ENCODE measurements at regions not wholly inside any gene's neighbourhood (a gene's known extent, or its start where the extent isn't known, plus 50 kb on each side); places are given as distances from the start of the nearest gene placed in this dataset.

GRCh38 chr14:42424501-42424900 lies 817.8 kb downstream of the LRFN5 start:
- CTCF ChIA-PET, result no interaction called here
- H4K20me1 ChIP-seq (replicated peaks; ENCODE audit: control insufficient read depth, extremely low read depth, insufficient read depth, low read length), result no peaks in the 10 kb centered on the region
- FAIRE-seq (no peak), DNase-seq (ENCODE audit: low read depth, low spot score) (no peak)
- H3K9me3 ChIP-seq (replicated peaks; ENCODE audit: control insufficient read depth, insufficient read depth, low read length), result no peaks in the 10 kb centered on the region
- no peaks in the 10 kb centered on the region for H3K79me2 ChIP-seq (ENCODE audit: control insufficient read depth, insufficient read depth, low read length)
- H3K36me3 ChIP-seq (ENCODE audit: control insufficient read depth in 2 of 2, extremely low read depth in 1 of 2, insufficient read depth in 2 of 2, low read length in 2 of 2), result no peaks in the 10 kb centered on the region
- no peak overlapping the region for H3K4me3 ChIP-seq (replicated peaks in 1 of 3; ENCODE audit: insufficient read depth in 1 of 3, low read depth in 1 of 3, low read length in 3 of 3)
- H3K27ac ChIP-seq (ENCODE audit: insufficient read depth, low read depth, low read length), result no peak overlapping the region
- H3K9ac ChIP-seq (replicated peaks; ENCODE audit: extremely low read depth, insufficient read depth, low read length), result no peak overlapping the region
- POLR2A ChIA-PET, result no interaction called here
- no peaks in the 10 kb centered on the region for H3K4me1 ChIP-seq (ENCODE audit: control insufficient read depth, extremely low read depth, insufficient read depth, low read length)
- no peak for TF ChIP-seq GATA2 (IDR thresholded peaks at IDR 0.05; ENCODE audit: insufficient read depth, insufficient read length, low read depth, low read length)
- TF ChIP-seq EZH2 (IDR thresholded peaks at IDR 0.05; ENCODE audit: borderline replicate concordance, low read depth, low read length, severe bottlenecking), result no peak
- no peak for TF ChIP-seq JUN (IDR thresholded peaks at IDR 0.05; ENCODE audit: borderline replicate concordance, insufficient read depth, insufficient read length, low read depth)
- no peak for TF ChIP-seq CTCF (IDR thresholded peaks at IDR 0.05; ENCODE audit: extremely low read depth in 1 of 2, insufficient read depth in 1 of 2, low read depth in 1 of 2, low read length in 2 of 2)
- dilution Hi-C loops (cut with MboI; ENCODE audit: extremely low pct_ligation_motif_present, low sequenced_read_pairs), result no loop called here
- BruUV-seq (replicated peaks), result no TSS peak
- H3K4me2 ChIP-seq (ENCODE audit: insufficient read depth, low read length), result no peak overlapping the region
- no peaks in the 10 kb centered on the region for H3K9me1 ChIP-seq (replicated peaks; ENCODE audit: control insufficient read depth, extremely low read depth, insufficient read depth, low read length)
- H3K27me3 ChIP-seq (ENCODE audit: control insufficient read depth in 2 of 2, insufficient read depth in 2 of 2, low read length in 2 of 2), result no peaks in the 10 kb centered on the region
- intact Hi-C loops (cut with micrococcal nuclease), result no loop called here
- H2AFZ ChIP-seq (ENCODE audit: low read depth, low read length), result no peak overlapping the region

GRCh38 chr14:42421377-42422078 lies 814.9 kb downstream of the LRFN5 start:
- dilution Hi-C loops (cut with MboI; ENCODE audit: extremely low pct_ligation_motif_present, low sequenced_read_pairs), result no loop called here
- no peak overlapping the region for H3K4me3 ChIP-seq (replicated peaks in 1 of 3; ENCODE audit: insufficient read depth in 1 of 3, low read depth in 1 of 3, low read length in 3 of 3)
- H3K79me2 ChIP-seq (ENCODE audit: control insufficient read depth, insufficient read depth, low read length), result no peaks in the 10 kb centered on the region
- no peak overlapping the region for H2AFZ ChIP-seq (ENCODE audit: low read depth, low read length)
- H3K9ac ChIP-seq (replicated peaks; ENCODE audit: extremely low read depth, insufficient read depth, low read length), result no peak overlapping the region
- no peak for FAIRE-seq
- H3K9me1 ChIP-seq (replicated peaks; ENCODE audit: control insufficient read depth, extremely low read depth, insufficient read depth, low read length), result no peaks in the 10 kb centered on the region
- CTCF ChIA-PET, result no interaction called here
- no TSS peak for BruUV-seq (replicated peaks)
- POLR2A ChIA-PET, result no interaction called here
- H3K4me1 ChIP-seq (ENCODE audit: control insufficient read depth, extremely low read depth, insufficient read depth, low read length), result no peaks in the 10 kb centered on the region
- intact Hi-C loops (cut with micrococcal nuclease), result no loop called here
- TF ChIP-seq JUN (IDR thresholded peaks at IDR 0.05; ENCODE audit: borderline replicate concordance, insufficient read depth, insufficient read length, low read depth) (no peak), FOS (IDR thresholded peaks at IDR 0.05; ENCODE audit: borderline replicate concordance, insufficient read depth, low read length) (no peak), GATA2 (IDR thresholded peaks at IDR 0.05; ENCODE audit: insufficient read depth, insufficient read length, low read depth, low read length) (no peak), EZH2 (IDR thresholded peaks at IDR 0.05; ENCODE audit: borderline replicate concordance, low read depth, low read length, severe bottlenecking) (no peak)
- no peaks in the 10 kb centered on the region for H3K36me3 ChIP-seq (ENCODE audit: control insufficient read depth in 2 of 2, extremely low read depth in 1 of 2, insufficient read depth in 2 of 2, low read length in 2 of 2)
- no peaks in the 10 kb centered on the region for H3K9me3 ChIP-seq (replicated peaks; ENCODE audit: control insufficient read depth, insufficient read depth, low read length)
- H3K4me2 ChIP-seq (ENCODE audit: insufficient read depth, low read length), result no peak overlapping the region
- H3K27ac ChIP-seq (ENCODE audit: insufficient read depth, low read depth, low read length), result no peak overlapping the region
- no peaks in the 10 kb centered on the region for H3K27me3 ChIP-seq (ENCODE audit: control insufficient read depth in 2 of 2, insufficient read depth in 2 of 2, low read length in 2 of 2)
- H4K20me1 ChIP-seq (replicated peaks; ENCODE audit: control insufficient read depth, extremely low read depth, insufficient read depth, low read length), result no peaks in the 10 kb centered on the region
- DNase-seq (ENCODE audit: low read depth, low spot score), result no peak

Measured in endothelial cell of umbilical vein (primary cell).